Nephron (organoid): ENCODE measurements at regions not wholly inside any gene's neighbourhood (a gene's known extent, or its start where the extent isn't known, plus 50 kb on each side); places are given as distances from the start of the nearest gene placed in this dataset.

Source experiments
- H3K27ac Mint-ChIP-seq, 3 experiments: 2 replicates each; pipeline ENCODE4 v1.8.0; 2020; ENCODE audit warnings: mixed read lengths in 3 of 3, mild to moderate bottlenecking in 2 of 3, moderate library complexity in 1 of 3
- H3K27me3 Mint-ChIP-seq: 2 replicates; pipeline ENCODE4 v1.8.0; 2021; ENCODE audit warnings: low read depth, mild to moderate bottlenecking, moderate library complexity, mixed read lengths
- H3K36me3 Mint-ChIP-seq: 2 replicates; pipeline ENCODE4 v1.8.0; 2020; ENCODE audit warnings: low read depth, mixed read lengths
- H3K4me1 Mint-ChIP-seq: 2 replicates; pipeline ENCODE4 v1.8.0; 2020; ENCODE audit warnings: mixed read lengths
- H3K4me3 Mint-ChIP-seq, 3 experiments: 2 replicates each; pipeline ENCODE4 v1.8.0; 2020; ENCODE audit warnings: mild to moderate bottlenecking in 3 of 3, mixed read lengths in 3 of 3, moderate library complexity in 2 of 3
- H3K9me3 Mint-ChIP-seq: 2 replicates; pipeline ENCODE4 v1.8.0; 2020; ENCODE audit warnings: mixed read lengths
- CTCF ChIP-seq, 3 experiments: fragments of 200-600 bp; sonication (generic); IDR thresholded peaks; one replicate each; pipeline ENCODE4 v1.5.0; 2021; ENCODE audit warnings: antibody characterized with exemption in 3 of 3; ENCODE audit not compliant: unreplicated experiment in 3 of 3

DNA sequence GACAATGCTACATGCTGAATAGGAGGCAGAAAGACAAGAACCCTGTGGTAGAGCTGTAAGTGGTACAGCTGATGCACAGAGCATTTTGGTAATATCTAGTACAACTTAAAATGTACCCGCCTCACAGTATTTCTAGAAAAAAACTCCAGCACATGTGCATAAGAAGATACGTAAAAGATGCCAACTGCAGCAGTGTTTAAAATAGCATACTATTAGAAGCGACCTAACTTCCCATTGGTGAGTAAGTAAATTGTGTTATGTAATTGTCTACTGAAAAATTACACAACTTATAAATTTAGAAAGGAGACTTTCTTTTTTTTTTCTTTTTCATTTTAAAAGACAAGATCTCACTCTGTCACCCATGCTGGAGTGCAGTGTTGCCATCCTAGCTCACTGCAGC is 114.3 kb upstream of the CAND1 start:
- no peaks in the 10 kb centered on the region for H3K36me3 Mint-ChIP-seq
- H3K4me1 Mint-ChIP-seq: peaks cover 43% of the 10 kb centered on the region

GRCh38 chr12:67155863-67156262 is 113.3 kb upstream of the CAND1 start:
- peak overlapping the region in 2 of 3 experiments; percentile 24 to 57 for H3K27ac Mint-ChIP-seq
- TF ChIP-seq CTCF (IDR thresholded peaks at IDR 0.05; ENCODE audit: unreplicated experiment in 3 of 3): no peak
- H3K36me3 Mint-ChIP-seq: no peaks in the 10 kb centered on the region
- H3K27me3 Mint-ChIP-seq: peaks cover 7% of the 10 kb centered on the region
- H3K4me3 Mint-ChIP-seq: no peak overlapping the region
- H3K9me3 Mint-ChIP-seq: no peaks in the 10 kb centered on the region
- H3K4me1 Mint-ChIP-seq: peaks cover 43% of the 10 kb centered on the region

More for the DNA sequence above, 114.3 kb upstream of the CAND1 start:
- TF ChIP-seq CTCF (IDR thresholded peaks at IDR 0.05; ENCODE audit: unreplicated experiment in 3 of 3): no peak
- no peak overlapping the region for H3K4me3 Mint-ChIP-seq
- no peaks in the 10 kb centered on the region for H3K9me3 Mint-ChIP-seq
- peaks cover 7% of the 10 kb centered on the region for H3K27me3 Mint-ChIP-seq
- H3K27ac Mint-ChIP-seq: no peak overlapping the region

DNA sequence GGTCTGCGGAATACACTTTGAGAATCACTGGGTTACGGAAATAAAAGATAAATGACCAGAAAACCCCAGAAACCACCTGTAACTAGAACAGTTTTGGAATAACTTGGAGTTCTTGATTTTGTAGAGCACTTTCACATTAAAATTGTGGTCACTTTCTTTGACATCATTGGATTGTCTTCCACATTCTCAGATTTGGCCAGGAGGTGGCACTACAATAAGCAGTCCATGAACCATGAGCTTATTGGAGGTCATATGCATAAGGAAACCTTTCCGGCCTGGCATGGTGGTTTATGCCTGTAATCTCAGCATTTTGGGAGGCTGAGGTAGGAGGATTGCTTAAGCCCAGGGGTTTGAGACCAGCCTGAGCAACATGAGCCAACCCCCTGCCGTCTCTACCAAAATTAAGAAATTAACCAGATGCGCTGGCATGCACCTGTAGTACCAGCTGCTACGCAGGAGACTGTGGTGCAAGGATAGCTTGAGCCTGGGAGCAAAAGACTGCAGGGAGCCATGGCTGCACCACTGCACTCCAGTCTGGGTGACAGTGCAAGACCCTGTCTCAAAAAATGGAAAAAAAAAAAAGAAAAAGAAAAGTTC is 107.7 kb upstream of the CAND1 start:
- Mint-ChIP-seq H3K27ac (no peak overlapping the region), H3K4me3 (no peak overlapping the region), H3K36me3 (no peaks in the 10 kb centered on the region), H3K9me3 (no peaks in the 10 kb centered on the region), H3K27me3 (peaks cover 7% of the 10 kb centered on the region), H3K4me1 (peaks cover 25% of the 10 kb centered on the region)
- peak; percentile 19 to 42 (median 31) for TF ChIP-seq CTCF (IDR thresholded peaks at IDR 0.05; ENCODE audit: unreplicated experiment in 3 of 3)

DNA sequence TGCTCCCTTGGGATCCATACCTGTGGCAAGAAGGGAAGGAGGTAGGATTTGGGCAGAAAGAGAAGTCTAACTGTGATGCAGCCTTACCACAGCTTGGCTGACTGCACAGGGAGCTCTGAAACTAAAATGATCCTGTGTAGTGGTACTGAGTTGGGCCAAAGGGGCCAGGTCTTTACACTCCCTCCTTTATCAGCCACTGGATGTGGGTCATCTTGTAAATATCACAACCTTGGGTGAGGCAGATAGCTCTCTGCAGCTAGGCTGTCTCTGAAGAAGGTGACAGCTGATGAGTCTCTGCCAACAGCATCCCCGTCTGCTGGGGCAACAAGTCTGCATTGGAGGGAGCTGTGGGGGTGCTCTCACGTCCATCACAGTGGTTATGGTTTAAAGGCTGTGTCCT is 95.9 kb upstream of the CAND1 start:
- H3K4me1 Mint-ChIP-seq: peaks cover 31% of the 10 kb centered on the region

GRCh38 chr12:67182551-67182950 is 86.6 kb upstream of the CAND1 start:
- H3K4me1 Mint-ChIP-seq: no peaks in the 10 kb centered on the region
- H3K27me3 Mint-ChIP-seq: peaks cover 11% of the 10 kb centered on the region
- no peaks in the 10 kb centered on the region for H3K36me3 Mint-ChIP-seq
- TF ChIP-seq CTCF (IDR thresholded peaks at IDR 0.05; ENCODE audit: unreplicated experiment in 3 of 3): no peak
- H3K4me3 Mint-ChIP-seq: no peak overlapping the region
- no peaks in the 10 kb centered on the region for H3K9me3 Mint-ChIP-seq
- no peak overlapping the region for H3K27ac Mint-ChIP-seq

More for the DNA sequence above, 95.9 kb upstream of the CAND1 start:
- H3K27ac Mint-ChIP-seq: peak overlapping the region in 1 of 3 experiments; percentile 59
- no peak for TF ChIP-seq CTCF (IDR thresholded peaks at IDR 0.05; ENCODE audit: unreplicated experiment in 3 of 3)
- no peak overlapping the region for H3K4me3 Mint-ChIP-seq
- no peaks in the 10 kb centered on the region for H3K36me3 Mint-ChIP-seq
- peaks cover 6% of the 10 kb centered on the region for H3K9me3 Mint-ChIP-seq
- H3K27me3 Mint-ChIP-seq: peaks cover 3% of the 10 kb centered on the region

DNA sequence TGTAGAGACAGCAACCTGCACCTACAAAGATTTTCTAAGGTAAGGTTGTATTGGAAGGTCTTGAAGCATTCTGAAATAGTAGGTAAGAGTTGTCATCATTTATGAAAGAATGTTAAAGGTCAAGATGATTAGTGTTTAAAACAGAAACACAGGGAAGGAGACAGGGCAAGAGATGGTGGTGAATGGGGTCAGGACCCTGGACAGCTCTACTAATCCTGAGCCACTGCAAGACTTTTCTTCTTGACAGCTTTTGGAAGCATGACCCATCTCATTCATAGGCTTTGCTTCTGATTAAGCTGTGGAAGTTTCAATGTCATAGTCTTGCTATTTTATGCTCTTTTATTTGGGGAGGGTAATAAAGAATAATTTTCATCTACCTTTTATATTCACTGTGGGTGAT is 75.5 kb upstream of the CAND1 start:
- Mint-ChIP-seq H3K27ac (no peak overlapping the region), H3K4me1 (no peaks in the 10 kb centered on the region), H3K36me3 (no peaks in the 10 kb centered on the region), H3K27me3 (peaks cover 12% of the 10 kb centered on the region), H3K4me3 (no peak overlapping the region), H3K9me3 (no peaks in the 10 kb centered on the region)
- no peak for TF ChIP-seq CTCF (IDR thresholded peaks at IDR 0.05; ENCODE audit: unreplicated experiment in 3 of 3)
